ENCODE measurements at regions not wholly inside any gene's neighbourhood (a gene's known extent, or its start where the extent isn't known, plus 50 kb on each side); places are given as distances from the start of the nearest gene placed in this dataset.

DNA sequence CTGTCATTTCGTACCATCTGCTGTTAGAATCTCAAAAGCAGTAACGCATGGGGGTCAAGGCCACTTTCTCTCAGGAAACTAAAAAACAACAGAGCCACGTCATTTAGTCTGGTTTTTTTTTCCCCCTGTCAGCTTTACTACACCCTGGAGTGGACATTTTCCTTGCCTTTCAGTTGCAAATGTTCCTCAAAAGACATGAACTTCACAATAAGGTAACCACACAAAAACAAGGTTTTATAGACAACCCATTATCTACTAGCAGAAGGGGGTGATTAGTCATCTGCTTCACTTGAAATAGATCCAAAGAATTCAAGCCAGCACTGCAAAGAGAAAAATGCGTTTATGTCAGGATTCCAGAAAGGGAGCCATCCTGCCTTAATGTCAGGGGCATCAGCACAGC is 171.8 kb upstream of the CDIN1 start:
- CTCF ChIA-PET: no interaction called here
- Histone ChIP-seq H3K27ac (peak overlapping the region; percentile 29 to 79; a peak in 3 of 6 replicates), H3K4me1 (peaks cover 16% of the 10 kb centered on the region), H3K4me3 (no peak overlapping the region), H3K4me2 (peak overlapping the region; percentile 58), H3K9me3 (no peaks in the 10 kb centered on the region)
- POLR2A ChIA-PET: no interaction called here
- 19% methylated on average over 4 of the region's 4 CpGs for WGBS (ENCODE audit: missing lambda C conversion rate)
- TF ChIP-seq PBX3 (IDR thresholded peaks at IDR 0.05): no peak
- no peak for TF ChIP-seq FOSL2 (IDR thresholded peaks at IDR 0.05)
- TF ChIP-seq FOSL2 (CRISPR knock-in tag; IDR thresholded peaks at IDR 0.05): 0 out of 2 replicates have a peak, but pooled peaks have one; percentile 11
- 0 out of 2 replicates have a peak, but pooled peaks have one; percentile 20 for TF ChIP-seq MAX (IDR thresholded peaks at IDR 0.05)
- no peak for TF ChIP-seq EHMT2 (IDR thresholded peaks at IDR 0.05; ENCODE audit: low read depth)
- TF ChIP-seq CHD4 (IDR thresholded peaks at IDR 0.05; ENCODE audit: borderline replicate concordance): no peak
- no peak for TF ChIP-seq POLR2AphosphoS2 (conservative IDR thresholded peaks at IDR 0.05; ENCODE audit: low read length)
- TF ChIP-seq KDM5A (IDR thresholded peaks at IDR 0.05): no peak
- ATAC-seq (no peak; a peak in 2 of 6 replicates), FAIRE-seq (no peak), DNase-seq (ENCODE audit: low read depth in 1 of 2, low spot score in 1 of 2) (no peak)

DNA sequence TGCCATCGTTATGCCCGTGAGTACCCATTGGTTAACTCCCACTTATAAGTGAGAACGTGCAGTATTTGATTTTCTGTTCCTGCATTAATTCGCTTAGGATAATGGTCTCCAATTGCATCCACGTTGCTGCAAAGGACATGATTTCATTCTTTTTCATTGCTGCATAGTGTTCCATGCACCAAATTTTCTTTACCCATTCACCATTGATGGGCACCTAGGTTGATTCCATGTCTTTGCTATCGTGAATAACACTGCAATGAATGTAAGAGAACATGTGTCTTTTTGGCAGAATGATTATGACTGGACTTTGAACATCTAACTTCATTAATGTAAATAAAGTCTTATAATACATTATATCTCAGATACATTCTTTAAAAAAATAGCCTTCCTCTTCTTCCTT is 169.6 kb upstream of the CDIN1 start:
- 82% methylated on average over 6 of the region's 6 CpGs for WGBS (ENCODE audit: missing lambda C conversion rate)
- ATAC-seq (no peak), FAIRE-seq (no peak), DNase-seq (ENCODE audit: low read depth in 1 of 2, low spot score in 1 of 2) (no peak)
- CTCF ChIA-PET: interaction anchor here (1.1 kb wide), 1 partner anchor 12 kb away, joined by 5 read pairs; no protein-coding TSS in a partner anchor
- Histone ChIP-seq H3K4me3 (no peak overlapping the region), H3K4me2 (no peak overlapping the region), H3K27ac (no peak overlapping the region), H3K4me1 (peaks cover 16% of the 10 kb centered on the region), H3K9me3 (no peaks in the 10 kb centered on the region)
- TF ChIP-seq KDM5A (IDR thresholded peaks at IDR 0.05) (no peak), RFX5 (IDR thresholded peaks at IDR 0.05) (no peak), ELK1 (IDR thresholded peaks at IDR 0.05; ENCODE audit: low read depth, low read length) (no peak), ZFP36 (IDR thresholded peaks at IDR 0.05; ENCODE audit: borderline replicate concordance, partially characterized antibody) (no peak), PHF8 (IDR thresholded peaks at IDR 0.05; ENCODE audit: borderline replicate concordance, low read depth) (no peak), ZNF302 (CRISPR knock-in tag; IDR thresholded peaks at IDR 0.05) (no peak), MAFK (IDR thresholded peaks at IDR 0.05; ENCODE audit: partially characterized antibody) (no peak), EHMT2 (IDR thresholded peaks at IDR 0.05; ENCODE audit: low read depth) (no peak), POLR2A (IDR thresholded peaks at IDR 0.05; ENCODE audit: low read length) (no peak)
- TF ChIP-seq, protein P1, sequence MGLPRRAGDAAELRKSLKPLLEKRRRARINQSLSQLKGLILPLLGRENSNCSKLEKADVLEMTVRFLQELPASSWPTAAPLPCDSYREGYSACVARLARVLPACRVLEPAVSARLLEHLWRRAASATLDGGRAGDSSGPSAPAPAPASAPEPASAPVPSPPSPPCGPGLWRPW (IDR thresholded peaks at IDR 0.05): no peak
- TF ChIP-seq, protein P2, sequence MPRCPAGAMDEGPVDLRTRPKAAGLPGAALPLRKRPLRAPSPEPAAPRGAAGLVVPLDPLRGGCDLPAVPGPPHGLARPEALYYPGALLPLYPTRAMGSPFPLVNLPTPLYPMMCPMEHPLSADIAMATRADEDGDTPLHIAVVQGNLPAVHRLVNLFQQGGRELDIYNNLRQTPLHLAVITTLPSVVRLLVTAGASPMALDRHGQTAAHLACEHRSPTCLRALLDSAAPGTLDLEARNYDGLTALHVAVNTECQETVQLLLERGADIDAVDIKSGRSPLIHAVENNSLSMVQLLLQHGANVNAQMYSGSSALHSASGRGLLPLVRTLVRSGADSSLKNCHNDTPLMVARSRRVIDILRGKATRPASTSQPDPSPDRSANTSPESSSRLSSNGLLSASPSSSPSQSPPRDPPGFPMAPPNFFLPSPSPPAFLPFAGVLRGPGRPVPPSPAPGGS (IDR thresholded peaks at IDR 0.05): no peak
- POLR2A ChIA-PET: no interaction called here

DNA sequence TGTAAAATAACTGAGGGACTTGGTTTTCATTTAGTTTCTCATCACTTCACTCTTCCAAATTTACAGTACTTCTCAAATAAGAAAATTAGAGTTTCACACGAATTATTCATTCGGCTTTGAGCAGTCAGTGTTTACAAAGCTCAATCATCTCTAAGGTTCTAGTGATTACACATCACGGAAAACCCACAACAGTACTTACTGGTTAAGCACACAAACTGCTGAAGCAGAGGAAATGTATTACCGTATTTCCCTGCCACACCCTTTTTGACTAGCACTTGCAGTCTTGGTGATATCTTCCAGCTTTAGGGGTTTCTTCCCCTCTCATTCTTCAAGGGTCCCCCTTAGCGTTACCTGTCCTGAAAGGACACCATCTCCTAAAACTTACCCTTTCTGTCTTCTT is 164.8 kb upstream of the CDIN1 start:
- Histone ChIP-seq H3K4me3 (no peak overlapping the region), H3K4me2 (peak overlapping the region; percentile 47), H3K4me1 (no peaks in the 10 kb centered on the region; the same call in 2 of the 3 replicates), H3K27ac (0 out of 6 replicates have a peak overlapping the region, but pooled peaks of 1 of the 2 experiments have one; percentile 37), H3K9me3 (no peaks in the 10 kb centered on the region)
- DNase-seq (ENCODE audit: low read depth in 1 of 2, low spot score in 1 of 2) (peak in 1 of 2 experiments; percentile 37), FAIRE-seq (no peak), ATAC-seq (peak in 1 of 2 experiments; percentile 56; a peak in 2 of 6 replicates)
- POLR2A ChIA-PET: no interaction called here
- 22% methylated on average over 5 of the region's 5 CpGs for WGBS (ENCODE audit: missing lambda C conversion rate)
- CTCF ChIA-PET: no interaction called here
- TF ChIP-seq RCOR1 (IDR thresholded peaks at IDR 0.05; ENCODE audit: low read depth, low read length) (no peak), RAD21 (conservative IDR thresholded peaks at IDR 0.05 in 1 of 2, IDR thresholded peaks at IDR 0.05 in 1 of 2) (no peak), MAFK (IDR thresholded peaks at IDR 0.05; ENCODE audit: partially characterized antibody) (peak; percentile 66)
- TF ChIP-seq, protein P1 (IDR thresholded peaks at IDR 0.05): no peak
